C1 segment of cervical spinal cord (tissue), 14 donors: ENCODE measurements at regions not wholly inside any gene's neighbourhood (a gene's known extent, or its start where the extent isn't known, plus 50 kb on each side); places are given as distances from the start of the nearest gene placed in this dataset.
"Not testable (repeated sequence)": the region's sequence is repeated elsewhere in the genome, so short reads cannot be mapped to it uniquely, and the experiment has no call there.

Experiments
- DNase-seq, 14 donors: peaks; one replicate each; lab custom pipeline; 2025; lab: John Stamatoyannopoulos, UW

DNA sequence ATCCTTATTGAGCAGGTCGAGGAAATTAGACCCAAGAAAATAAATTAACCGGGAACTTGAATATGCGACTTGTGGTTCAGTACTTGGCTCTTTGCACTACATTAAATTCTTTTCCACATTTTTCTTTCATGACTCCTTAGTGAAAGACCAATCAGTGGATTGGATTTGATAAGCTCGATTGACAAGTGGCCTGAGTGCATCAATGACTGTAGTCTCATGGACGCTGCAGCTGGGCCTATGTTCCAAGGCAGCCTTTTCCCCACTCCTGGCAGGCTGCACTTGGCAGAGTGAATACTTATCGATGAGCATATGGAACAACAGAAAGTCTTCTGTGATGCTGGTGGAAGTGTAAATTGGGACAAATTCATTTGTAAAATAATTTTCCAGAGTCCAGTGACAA, 210.8 kb upstream of the EXOC2 start:
- no peak for DNase-seq

DNA sequence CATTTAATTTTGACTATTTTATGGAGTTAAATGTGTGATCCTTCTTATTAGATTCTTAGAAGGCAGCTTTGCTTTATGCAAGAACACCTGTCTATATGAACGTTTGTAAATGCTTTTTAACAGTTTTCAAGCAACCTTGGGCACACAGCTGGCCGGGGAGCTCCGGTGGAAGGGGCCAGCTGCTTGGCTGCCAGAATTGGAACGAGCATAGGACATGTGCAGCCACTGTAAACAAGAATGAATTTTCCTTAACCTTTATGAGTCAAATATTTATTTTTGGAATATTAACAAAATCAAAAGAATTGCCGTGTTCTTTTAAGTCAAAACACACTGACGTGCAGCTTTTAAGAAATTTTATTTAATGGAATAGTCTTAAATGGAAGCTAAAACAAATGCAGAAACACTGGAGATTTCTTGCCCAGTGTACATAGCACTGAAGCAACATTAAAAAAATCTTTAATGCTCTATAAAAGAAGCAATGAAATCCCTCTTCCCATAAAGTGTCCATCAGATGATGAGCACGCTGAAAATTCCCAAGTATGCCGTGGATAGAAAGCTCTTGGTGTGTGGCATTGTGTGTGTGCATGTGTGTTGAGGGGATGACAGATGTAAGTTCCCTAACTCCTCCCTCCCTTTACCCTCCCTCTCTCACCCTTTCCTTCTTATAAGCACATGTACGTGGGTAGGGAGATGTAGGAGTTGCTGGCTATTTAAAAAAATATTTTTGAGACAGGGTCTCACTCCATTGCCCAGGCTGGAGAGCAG, 208.9 kb upstream of the EXOC2 start:
- DNase-seq: no peak

DNA sequence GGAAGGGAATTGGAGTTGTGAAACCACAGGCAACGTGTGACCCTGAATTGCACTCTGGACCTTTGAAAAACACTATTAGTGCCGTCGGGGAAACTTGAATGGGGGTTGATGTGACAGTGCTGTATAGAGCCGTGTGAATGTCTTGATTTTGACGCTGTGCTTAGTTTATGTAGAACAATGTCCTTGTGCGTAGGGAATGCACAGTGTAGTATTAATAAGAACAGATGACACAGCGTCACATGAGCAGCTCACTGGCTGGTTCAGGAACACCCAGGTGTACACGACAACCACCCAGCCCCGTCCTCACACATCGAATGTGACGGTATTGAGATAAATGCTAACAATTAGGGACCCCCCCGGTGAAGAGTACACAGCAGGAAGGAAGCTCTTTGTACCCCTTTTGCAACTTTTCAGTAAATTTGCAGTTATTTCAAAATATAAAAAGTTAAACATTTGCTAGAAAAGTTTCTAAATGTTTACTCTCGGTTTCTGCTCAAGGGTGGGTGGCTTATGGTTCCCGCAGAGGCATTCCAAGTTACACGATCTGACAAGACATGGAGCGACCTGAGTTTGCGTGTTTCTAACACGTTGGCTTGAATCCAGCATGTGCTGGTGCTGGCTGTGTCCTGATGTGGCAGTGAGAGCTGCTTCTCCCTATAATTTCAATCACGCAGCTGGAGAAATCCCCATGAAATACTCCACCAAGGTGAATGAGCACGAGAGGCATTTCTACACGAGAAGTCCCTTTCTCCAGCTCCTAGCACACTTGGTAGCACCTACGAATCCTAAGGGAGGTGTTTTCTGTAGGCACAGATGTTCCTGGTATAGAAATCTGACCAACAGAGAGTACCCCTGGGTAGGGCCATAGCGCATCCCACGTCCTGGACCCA, 208.0 kb upstream of the EXOC2 start:
- no peak for DNase-seq

DNA sequence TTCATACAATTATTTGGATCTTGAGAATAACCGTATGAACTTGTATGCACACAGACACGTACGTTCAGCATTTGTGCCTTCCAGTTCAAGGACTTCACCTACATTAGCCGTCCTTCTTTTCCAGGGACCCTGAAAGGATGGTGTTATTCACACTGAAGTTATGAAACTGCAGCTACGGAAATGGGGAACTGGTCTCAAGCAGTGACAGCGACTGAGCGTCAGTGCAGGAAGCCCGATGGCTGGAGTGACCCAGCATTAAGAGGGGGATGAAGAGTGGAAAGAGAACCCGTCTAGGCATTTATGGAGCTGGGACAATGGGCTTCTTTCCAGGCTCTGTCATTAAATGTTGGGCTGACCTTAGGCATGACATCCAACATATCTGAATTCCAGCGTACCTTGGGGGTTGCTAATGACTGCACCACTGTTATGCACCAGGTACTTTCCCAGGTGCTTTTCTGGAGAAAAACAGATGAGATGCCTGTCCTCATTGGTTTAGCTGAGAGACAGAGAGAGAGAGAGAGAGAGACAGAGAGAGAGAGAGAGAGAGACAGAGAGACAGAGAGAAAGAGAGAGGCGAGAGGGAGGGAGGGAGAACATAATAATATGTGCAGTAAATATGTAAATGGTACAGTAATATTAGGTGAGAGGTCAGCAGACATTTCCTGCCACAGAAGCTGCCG, 204.7 kb upstream of the EXOC2 start:
- no peak for DNase-seq

DNA sequence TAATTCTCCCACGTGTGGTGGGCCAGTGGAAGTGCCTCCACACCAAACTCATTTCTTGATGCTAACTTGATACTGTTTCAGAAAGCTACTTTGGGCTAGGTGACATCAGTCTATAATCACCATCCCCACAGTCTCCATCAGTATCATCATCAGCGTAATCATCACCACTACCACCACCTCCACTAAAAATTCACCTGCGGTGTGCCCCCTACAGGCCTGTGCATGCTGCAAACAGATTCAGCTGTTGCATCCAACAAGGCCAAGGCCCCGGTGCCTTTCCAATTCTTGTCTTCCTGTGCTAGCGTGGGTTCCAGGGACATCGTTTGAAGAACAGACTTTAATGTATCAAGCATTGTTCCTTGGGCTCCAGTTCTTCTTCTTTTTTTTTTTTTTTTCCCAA, 201.3 kb upstream of the EXOC2 start:
- no peak for DNase-seq

DNA sequence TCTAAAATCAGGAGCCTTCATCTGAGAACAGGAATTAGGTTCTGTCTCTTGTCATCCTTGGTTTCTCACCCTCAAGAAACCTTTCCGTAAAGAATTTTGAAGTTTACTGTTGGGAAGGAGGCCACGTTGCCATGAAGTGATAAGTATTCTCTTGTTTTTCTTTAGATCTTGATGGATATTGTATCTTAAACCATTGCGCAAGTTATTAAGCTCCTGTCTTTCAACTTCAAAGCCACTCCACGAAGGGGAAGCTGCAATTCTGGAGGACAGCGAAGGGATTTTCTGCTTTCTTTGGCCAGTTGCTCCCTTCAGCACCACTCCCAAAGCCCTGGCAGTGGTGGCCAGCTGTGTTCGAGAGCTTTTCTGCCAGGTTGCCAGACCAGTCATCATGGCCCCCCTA, 198.1 kb upstream of the EXOC2 start:
- DNase-seq: no peak

DNA sequence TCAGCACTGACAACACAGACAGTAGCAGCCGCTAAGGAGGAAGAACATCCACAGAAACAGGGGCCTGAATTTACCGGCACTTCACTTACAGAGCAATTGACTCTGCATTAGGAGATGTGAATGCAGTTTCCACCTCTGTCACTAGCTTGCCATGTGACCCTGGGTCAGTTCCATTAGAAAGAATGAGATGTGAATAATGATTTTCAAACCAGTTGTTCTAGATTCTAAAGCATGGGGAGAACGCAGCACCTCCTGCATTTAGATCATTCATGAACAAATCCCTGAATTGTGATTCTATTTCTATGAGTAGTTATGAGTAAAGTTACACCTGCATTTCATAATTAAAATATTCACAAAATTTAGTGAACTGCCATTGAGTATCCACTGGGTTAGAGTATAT, 197.3 kb upstream of the EXOC2 start:
- DNase-seq: no peak

DNA sequence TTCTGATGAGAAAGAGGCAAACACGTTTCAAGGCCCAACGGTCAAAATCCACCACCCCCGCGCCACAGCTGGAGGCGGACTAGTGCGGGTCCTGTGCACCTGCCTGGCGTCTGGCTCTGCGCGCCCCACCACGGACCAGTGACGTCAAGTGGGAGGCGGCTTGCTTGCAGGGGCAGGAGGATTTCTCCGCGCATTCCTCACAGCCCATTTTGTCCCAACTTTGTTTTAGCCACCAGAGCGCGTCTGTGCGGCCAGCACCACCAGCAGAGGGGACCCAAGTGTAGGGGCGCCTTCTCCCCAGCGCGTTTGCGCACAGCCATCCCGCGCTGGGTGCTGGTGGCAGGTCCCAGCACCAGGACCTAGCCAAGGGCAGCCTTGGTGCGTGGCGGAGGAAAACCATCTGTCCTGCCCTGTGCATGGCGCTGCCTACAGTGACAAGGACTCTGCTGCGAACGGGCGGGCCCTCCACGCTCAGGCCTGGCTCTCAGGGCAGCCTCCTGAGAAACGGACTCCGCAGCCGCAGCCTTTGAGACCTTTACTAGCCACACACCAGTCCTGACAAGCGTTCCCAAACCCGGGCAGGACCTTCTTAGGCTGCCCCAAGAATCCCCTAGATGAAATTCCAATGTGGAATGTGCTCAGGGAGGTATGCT, 194.8 kb upstream of the EXOC2 start:
- DNase-seq: no peak

DNA sequence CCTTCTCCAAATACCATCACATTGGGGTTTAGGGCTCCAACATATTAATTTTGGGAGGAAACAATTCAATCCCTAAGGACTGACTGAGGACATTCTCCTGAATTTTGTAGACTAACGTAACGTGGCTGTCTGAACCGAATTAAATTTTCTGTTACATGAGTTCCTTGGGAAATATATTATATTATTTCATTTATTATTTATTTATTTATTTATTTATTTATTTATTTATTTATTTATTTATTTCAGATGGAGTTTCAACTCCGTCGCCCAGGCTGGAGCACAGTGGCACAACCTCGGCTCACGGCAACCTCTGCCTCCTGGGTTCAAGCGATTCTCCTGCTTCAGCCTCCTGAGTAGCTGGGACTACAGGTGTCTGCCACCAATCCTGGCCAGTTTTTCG, 193.2 kb upstream of the EXOC2 start:
- not testable (repeated sequence) for DNase-seq

DNA sequence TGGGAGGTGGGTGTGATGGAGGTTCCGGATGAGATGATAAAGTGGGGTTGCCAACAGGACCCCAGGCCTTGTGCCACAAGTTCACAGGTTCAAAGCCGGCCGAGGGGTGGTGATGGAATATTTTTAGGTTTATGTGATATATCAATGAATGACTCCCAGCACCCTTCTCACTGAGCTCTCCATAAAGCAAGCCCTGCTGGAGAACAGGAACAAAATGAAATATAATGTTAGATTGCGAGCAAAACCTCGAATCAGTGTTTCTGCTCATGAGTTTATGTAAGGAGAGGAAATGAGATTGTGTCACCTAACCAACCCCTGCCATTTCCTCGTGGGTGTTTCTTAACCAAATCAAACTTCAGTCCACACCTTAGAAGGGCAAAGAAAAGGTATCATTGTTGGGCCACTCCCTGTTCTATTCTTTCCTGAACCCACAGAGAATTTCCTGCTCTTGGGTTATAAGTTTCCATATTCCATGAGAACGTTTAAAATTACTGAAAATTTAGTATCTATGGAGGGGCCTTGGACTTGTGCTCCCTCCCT, 192.2 kb upstream of the EXOC2 start:
- DNase-seq: no peak

DNA sequence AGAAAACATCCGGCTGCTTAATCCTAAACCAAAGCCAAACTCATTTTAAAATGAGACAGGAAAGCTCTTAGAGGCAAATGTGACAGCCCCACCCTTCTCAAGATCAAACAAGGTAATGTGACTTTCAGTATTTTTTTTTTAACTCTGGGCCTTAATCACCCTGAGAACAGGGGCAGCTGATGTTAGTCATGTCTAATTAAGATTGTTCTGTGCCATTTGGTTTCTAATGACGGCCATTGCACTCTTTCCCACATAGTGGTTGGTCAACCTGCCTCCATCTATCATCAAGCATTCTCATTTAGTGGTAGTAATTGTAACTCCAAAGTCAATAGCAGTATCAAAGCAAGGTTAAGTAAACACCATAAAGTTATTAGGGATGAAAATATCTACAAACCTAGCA, 191.6 kb upstream of the EXOC2 start:
- no peak for DNase-seq

DNA sequence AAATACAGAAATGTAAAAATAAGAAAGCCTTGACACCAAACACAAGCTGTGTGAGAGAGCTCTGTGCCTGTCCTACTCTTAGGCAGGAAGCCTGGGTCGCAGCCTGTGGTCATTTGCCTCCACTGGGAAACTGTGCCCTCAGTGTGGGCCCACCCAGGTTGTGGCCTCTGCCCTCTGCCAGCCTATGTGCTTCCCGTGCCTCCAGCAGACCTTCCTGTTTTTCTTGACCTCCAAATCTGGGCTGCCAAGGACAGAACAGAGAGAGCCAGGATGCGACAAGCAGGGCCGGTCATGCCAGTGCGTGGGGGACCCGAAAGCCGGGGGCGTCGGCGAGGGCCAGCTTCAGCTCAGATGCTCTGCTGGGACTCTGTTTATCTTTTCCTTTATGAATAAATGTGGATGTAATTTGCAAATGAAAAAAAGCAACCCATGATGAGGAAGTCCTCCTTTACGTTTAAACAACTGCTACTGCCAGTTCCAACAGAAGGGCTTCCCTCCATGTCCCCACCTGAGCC, 189.2 kb upstream of the EXOC2 start:
- no peak for DNase-seq

DNA sequence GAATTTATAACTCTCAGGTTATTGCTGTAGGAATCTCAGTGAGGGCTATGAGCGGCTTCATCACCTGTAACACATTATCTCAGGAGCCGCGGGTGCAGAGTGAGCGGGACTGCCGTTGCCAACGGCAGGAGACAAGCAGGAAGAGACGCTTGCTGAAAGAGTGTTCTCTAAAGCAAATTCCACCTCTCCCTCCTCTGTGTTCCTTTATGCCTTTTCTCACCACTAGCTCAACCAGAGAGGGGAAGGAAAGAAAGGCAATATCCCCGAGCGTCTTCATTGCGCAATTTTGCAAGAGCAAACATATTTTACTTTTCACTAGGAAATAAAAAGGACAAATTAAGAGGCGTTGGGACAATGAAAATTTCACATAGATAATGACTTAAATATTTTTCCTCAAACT, 185.2 kb upstream of the EXOC2 start:
- DNase-seq: no peak

DNA sequence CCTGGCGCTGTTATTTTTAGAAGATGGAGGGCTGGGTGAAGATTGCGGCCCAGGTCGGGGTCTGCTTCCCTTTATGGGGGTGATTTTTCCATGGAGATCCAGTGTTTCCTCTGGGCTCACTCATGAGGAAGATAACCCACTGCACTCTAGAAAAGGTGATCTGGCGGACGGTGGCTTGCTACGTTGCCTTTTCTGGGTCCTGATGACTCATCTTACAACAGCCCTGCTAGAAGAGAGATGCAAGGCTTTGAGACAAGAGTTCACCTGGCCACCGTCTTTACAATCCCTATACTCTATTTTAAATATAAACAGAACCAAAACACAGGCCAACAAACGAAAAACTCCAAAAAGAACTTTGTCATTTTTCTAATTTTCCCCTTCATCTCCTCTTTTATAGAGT, 182.1 kb upstream of the EXOC2 start:
- DNase-seq: no peak

DNA sequence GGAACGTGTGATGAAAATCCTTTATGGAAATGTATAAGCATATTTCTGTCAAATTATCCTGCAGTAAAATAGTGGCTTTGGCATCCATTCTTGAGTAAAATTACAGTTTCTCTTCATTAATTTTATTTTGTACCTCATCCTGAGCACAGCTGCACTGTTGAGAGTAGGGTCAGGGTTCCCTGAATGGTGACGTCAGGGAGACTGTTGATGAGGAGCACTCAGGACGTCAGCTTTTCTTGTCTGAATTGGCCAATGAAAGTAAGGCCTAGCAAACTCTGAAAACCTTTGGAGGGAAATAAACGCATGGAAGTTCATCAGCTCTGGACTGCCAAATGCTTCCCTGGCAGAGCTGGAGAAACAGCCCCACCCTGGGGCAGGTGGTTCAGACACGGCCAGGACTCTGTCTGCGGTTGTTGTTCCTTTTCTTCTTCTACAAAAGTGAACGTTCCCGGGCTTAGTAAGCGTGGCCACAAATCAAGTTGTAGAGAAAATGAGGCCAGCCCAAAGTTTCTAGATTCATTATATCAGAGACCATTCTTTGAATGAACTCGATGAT, 179.7 kb upstream of the EXOC2 start:
- DNase-seq: no peak

DNA sequence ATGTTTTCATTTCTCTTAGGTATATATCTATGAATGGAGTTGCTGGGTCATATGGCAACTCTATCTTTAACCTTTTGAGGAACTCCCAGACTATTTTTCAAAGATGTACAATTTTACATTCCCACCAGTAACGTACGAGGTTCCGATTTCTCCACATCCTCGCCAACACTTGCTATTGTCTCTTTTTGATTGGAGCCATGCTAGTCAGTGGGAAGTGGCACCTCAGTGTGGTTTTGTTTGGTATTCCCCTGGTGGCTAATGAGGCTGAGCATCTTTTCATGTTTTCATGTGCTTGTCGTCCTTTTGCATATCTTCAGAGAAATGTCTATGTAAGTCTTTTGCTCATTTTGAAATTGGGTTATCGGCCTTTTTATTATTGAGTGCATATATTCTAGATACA, 178.6 kb upstream of the EXOC2 start:
- DNase-seq: no peak

DNA sequence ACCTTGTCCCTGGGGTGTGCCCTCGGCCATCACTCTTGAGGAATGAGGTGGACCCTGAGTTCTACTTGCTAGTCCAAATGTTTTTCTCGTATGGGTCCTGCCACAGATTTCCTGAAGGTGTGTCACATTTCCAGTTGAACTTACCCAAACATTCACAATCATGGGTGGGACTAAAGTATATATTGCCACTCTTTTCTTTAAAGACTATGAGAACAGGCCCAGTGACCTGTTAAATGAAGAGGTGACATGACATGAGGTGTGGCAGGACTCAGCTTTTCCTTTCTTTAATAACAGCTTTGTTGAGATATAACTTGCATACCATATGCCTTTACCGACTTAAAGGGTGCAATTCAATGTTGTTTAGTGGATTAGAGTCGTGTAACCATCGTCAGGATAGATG, 177.2 kb upstream of the EXOC2 start:
- no peak for DNase-seq

DNA sequence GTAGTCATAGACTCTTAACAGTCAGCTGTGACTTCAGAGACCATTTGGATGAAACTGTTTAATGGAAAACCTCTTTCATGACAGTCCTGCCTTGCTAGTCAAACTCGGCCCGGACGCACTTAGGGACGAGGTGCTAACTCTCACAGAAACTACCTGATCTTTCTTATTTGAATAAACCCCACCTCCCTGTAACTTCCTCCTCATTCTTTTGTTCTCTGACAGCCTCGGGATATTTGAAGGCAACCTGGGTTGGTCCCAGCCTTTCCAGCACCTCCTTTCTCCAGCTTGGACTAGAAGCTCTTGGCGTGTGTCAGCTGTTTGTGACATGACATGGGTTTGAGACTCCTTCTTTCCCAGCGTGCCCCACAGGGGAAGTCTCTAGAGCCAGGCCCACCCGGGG, 175.3 kb upstream of the EXOC2 start:
- DNase-seq: no peak

DNA sequence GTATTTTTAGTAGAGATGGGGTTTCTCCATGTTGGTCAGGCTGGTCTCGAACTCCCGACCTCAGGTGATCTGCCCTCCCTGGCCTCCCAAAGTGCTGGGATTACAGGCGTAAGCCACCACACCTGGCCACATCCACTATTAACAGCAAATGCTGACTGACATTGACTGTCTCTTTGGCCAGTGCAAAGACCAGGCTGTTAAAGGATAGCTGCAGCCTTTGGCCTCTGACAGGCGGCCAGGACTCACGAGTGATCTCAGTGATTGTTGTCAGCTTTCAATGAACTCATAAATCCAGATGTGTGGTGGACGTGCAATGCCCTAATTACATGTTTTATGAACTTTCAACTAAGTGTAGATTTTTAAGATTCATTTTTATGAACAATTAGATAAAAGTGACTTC, 174.4 kb upstream of the EXOC2 start:
- DNase-seq: no peak

DNA sequence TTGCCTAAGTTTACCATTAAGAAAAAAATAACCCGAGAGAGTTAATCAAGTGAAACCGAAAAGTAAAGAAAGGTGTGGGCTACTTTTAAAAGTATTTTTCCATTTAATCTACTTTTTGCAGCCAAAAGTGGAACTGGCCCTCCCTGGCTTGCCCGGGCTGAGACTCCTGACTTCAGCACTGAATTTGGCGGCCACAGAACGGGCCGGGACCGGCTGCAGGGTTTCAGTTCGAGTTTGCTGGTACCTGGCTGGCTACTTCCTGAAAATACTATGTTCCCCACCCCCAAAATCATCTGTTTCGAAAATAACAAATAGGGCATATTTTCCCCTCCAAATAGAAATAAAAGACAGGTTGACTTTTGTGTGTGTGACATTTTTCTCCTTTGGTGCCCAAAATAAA, 173.4 kb upstream of the EXOC2 start:
- DNase-seq: no peak

DNA sequence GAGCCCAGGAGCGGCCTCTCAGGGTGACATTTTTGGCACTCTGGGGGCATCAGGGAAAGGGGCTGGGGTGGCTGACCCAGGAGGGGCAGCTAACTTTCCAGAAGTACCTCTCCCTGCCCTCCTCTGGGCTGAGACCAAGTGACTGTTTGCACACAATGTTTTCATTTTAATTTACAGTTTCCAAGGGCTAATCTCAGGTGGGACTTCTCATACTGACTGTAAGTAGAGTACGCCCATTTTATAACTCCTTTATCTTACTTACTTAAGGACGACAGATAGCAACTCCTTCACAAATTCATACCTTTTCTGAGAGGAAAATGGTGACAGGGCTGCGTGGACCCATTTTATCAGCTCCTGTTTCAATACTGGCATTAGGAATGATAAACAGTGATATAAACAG, 172.9 kb upstream of the EXOC2 start:
- DNase-seq: no peak
